Stimulated activated naive CD8-positive, alpha-beta T cell treated with anti-CD3 and anti-CD28 coated beads, Interleukin-15, Interleukin-2, amounts not matched to agents 100 U/mL and 50 U/mL, for 24 hours (primary cell): ENCODE measurements at regions not wholly inside any gene's neighbourhood (a gene's known extent, or its start where the extent isn't known, plus 50 kb on each side); places are given as distances from the start of the nearest gene placed in this dataset.
"Not testable (repeated sequence)": the region's sequence is repeated elsewhere in the genome, so short reads cannot be mapped to it uniquely, and the experiment has no call there.

Experiments
- ATAC-seq: fragments of 150-1000 bp; cut with Tn5 transposase; one replicate; pipeline ENCODE4 v1.10.0; 2021
- DNase-seq: peaks from one replicate; pipeline ENCODE4 v3.0.0; 2021

DNA sequence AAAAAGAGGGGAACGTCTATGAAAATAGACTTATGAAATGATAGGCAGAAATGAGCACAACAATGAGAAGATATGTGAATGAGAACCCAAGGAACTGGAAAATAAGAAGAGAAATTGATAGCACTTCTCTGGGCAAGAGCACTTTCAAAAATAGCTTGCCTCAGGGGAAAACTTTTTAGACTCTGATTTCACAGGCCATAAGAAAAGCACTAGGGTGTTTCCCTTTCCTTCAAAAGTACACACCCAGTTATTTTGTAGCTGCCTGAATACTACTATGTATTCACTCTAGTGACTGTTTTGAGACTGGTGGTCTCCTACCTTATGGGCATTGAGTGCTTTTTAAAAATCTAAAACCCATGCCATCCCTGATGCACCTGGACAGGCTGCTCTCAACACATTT lies 172.3 kb upstream of the SOX6 start:
- no peak for ATAC-seq

DNA sequence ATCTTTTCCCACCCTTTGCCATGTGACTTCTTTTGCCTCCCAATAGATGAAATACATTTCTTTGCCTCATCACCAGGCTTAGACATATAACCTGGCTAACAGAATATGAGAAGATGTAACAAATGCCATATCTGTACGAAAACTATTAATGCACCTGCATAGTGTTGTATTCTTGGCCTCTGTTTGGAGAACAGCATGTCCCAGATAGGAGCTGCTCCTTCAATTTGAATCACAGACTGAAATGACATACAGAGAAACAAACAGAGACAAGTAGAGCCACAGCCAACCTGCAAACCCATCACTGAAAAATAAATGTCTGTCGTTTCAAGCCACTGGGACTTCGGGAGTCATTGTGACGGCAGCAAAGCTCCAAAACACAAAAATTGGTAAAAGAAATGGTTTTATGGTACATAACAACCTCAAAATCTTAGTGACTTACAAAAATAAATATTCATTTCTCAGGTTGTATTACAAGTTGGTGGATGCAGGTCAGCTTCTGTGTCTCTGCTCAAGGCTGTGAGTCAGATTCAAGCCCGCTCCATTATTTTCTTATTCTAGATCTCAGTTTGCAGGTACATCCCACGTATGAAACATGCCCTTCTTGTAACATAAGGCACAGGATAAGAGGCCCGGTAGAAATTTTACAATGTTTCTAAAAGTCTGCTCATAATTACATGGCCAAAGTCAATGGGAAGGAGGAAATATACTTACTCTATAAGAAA lies 171.3 kb upstream of the SOX6 start:
- no peak for DNase-seq
- ATAC-seq, result no peak

More for the DNA sequence above, 172.3 kb upstream of the SOX6 start:
- DNase-seq, result no peak

DNA sequence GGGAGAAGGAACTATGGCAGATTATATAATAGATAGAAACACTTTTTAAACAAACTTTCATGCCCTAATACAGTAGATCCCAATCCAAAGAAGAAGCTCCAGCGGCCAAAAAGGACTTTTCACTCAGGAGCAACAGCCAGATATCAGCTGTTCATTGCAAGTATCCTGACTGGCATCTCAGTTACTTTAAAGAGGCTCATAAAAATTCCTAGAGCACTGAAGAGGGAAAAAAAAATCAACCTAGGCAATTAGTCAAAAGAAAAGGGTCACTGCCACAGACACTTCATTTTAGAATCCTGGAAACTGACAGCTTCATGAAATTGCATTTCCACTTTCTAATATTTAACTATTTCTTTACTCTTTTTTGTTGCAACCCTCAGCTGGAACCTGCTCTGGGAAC lies 170.6 kb upstream of the SOX6 start:
- no peak for DNase-seq
- ATAC-seq, result no peak

DNA sequence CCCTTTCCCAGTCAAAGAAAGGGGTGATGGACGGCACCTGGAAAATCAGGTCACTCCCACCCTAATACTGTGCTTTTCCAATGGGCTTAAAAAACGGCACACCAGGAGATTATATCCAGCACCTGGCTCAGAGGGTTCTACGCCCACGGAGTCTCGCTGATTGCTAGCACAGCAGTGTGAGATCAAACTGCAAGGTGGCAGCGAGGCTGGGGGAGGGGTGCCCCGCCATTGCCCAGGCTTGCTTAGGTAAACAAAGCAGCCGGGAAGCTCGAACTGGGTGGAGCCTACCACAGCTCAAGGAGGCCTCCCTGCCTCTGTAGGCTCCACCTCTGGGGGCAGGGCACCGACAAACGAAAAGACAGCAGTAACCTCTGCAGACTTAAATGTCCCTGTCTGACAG lies 164.4 kb upstream of the SOX6 start:
- DNase-seq, result not testable (repeated sequence)

DNA sequence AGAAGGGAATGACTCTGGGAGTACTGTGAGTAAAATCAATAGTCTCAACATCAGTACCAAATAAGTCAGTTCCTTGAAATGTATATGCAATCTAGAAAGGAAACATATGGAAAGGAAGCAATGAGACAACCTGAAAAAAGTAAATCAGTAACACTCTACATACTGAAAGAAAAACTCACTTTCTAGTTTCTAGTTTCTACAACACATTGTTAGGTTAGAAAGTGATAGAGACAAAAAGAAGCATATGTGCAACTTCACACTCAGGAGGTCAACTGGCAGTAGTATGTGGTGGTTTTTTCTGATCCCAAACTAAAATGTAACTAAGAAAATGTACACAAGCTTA lies 156.5 kb upstream of the SOX6 start:
- DNase-seq (no peak), ATAC-seq (no peak)

More for the DNA sequence above, 164.4 kb upstream of the SOX6 start:
- not testable (repeated sequence) for ATAC-seq

DNA sequence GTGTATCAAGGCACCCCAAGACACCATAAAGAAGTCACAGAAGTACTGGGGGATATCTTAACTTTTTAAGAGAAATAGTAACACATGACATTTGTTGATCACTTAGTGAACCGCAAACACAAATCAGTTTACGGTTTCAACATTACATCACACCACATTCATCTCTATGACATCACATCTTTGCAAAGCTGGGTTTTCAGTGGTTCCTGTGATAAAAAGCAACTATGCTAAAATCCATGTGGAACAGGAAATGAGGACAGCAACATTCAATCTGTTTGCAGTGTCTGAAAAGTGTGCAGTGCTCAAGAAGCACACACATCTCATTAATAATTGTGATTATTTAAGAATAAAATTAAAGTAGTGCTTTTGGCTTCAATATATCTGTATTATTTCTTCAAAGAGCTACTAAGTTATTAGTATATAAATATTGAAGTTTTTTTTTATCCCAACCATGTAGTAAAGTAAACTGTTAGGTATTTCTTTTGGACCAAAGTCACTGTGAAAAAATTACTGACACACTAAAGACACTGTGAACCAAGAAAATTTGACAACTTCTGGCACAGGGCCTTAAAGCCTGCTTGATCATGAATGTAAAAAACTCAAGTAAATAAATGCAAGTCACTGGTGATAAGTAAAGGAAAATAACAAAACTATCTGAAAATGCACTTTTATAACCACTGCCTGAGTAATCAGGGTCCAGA lies 156.0 kb upstream of the SOX6 start:
- no peak for DNase-seq

DNA sequence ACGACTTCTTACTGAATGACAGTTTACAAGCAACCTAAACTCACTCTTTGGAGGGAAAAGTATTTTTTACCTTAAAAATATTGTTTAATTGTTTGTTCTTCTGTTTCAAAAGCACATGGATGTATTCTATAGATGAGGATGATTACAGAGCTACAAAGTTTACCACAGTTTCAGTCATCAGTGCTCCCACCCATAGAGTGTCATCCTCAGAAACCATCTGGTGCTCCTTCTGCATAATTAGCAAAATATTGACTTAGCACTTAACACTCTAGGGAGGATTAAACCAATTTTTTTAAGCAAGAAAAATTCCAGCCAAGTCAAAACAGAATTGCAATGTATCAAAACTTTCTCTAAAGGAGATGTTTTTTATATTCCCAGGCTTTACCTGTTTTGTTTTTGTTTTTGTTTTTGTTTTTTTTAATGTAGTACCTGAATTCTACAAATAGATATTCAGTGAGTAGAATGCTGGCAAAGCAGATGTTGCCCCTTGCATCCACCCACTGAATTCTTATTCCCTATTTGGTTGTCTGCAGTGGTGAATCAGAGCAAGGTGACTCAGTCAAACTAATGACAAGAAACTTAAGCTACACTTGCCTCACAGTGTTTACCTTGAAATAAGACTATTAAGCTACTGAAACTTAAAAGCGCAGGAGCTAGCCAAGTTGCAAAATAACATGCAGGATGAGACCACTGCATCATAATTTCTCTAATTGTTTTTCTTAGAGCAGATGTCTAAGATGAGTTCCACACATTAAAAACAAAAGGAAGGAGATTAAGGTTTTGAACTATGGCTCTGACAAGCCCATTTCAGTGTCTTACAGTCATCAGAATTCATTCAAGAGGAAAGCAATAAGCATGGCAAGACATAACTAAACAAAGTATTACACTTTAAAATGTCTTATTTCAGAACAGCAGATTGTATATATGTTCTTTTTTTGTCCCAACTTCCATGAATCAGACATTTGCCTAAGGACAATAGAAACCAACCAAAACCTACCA lies 155.1 kb upstream of the SOX6 start:
- DNase-seq (no peak), ATAC-seq (no peak)

More for the DNA sequence above, 156.0 kb upstream of the SOX6 start:
- no peak for ATAC-seq

DNA sequence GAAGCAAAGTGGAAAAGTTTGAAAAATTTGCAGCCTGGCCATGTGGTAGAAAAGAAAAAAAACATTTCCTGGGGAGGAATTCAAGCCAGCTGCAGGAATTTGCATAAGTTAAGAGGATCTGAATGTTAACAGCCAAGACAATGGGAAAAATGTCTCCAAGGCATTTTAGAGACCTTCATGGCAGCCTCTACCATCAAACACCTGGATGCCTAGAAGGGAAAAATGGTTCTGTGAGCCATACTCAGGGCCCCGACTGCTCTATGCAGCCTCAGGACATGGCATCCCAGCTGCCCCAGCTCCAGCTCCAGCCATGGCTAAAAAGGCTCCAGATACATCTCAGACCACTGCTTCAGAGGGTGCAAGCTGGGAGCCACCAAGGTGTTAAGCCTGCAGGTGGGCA lies 149.1 kb upstream of the SOX6 start:
- no peak for ATAC-seq
- no peak for DNase-seq

DNA sequence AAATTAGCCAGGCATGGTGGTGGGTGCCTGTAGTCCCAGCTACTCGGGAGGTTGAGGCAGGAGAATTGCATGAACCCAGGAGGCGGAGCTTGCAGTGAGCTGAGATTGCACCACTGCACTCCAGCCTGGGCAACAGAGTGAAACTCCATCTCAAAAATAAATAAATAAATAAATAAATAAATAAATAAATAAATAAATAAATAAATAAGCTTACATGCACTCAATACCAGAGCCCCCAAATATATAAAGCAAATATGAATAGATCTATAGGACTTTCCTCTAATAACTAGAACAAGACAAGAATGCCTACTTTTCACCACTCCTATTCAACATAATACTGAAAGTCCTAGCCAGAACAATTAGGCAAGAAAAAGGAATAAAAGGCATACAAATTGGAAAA lies 147.5 kb upstream of the SOX6 start:
- not testable (repeated sequence) for DNase-seq, ATAC-seq

DNA sequence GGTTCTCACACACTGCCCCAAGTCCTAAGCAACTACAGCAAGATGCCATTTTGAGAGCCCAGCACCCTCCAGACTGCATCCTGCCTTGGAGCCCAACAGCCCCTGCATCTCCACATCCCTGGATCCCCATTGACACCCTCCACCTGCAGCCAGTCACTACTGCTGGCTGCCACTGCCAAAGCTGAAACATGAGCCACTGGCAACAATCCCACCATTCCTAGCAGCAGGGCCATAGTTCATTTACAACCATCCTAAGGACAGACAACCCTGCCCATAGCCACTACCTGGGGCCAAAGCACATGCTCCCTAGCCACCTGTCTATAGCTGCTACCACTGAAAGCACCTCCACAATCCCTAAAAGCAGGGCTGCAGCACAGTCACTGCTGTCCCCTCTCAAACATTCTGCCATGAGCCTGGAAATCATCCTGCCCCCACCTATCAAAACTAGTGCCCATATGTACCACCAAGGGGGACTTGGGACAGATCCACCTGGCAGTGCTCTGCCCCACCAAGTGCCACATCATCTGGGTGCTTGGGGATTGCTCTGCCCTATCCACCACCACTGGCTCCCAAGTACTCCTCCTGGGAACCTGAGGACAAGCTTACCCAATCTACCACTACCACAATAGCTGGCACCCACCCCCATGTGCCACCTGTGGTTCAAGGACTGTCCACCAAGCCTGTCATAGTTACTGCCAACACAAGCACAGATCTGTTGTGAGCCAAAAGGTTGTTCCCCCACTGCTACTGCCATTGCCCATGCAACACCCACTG lies 138.8 kb upstream of the SOX6 start:
- DNase-seq (no peak), ATAC-seq (no peak)

DNA sequence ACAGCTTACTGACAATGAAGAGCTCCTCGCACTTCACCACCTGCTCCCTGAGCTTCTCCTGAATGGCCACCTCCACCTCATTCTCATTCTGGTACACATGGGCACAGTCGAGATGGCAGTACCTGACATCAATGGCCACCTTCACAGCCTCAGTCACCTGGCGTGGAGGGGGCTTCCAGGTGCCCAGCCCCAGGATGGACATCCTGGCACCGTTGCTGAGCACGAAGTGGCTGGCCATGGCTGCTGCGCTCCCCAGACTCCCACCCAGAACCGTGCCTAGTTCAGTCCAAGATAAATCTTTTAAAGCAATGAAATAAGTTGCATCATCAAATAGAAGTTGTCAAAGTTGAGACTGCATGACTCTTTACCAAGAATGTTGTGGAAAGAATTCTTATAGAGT lies 128.1 kb upstream of the SOX6 start:
- no peak for ATAC-seq
- no peak for DNase-seq

DNA sequence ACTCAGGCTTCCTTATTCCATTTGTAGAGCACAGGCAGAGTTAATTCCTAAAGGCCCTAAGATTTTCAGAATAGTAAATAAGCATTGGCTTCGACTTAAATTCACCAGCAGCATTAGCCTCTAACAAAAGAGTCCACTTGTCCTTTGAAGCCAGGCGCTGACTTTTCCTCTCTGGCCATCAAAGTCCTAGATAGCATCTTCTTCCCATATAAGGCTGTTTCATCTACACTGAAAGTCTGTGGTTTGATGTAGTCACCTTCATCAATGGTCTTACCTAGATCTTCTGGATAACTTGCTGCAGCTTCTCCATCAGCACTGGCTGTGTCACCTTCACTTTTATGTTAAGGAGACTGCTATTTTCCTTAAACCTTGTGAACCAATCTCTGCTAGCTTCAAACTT lies 118.3 kb upstream of the SOX6 start:
- ATAC-seq (no peak), DNase-seq (no peak)

DNA sequence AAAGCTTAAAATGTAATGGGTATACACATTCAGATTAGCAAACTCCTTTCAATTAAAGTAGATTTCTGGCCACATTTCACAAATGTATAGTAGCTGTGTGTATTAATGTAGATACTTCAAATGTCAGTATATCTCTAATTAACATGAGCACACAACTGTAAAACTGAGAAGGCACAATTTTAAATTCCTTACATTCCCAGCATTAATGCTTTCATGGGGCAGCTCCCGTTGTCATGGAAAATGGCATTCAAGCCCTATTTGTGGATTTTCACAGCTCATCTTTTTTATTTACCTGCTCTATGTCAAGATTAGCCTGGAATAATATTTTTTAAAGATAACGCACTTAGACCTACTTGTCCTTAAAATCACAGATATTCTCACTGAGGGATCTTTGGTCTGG lies 113.6 kb upstream of the SOX6 start:
- no peak for ATAC-seq
- DNase-seq, result no peak

DNA sequence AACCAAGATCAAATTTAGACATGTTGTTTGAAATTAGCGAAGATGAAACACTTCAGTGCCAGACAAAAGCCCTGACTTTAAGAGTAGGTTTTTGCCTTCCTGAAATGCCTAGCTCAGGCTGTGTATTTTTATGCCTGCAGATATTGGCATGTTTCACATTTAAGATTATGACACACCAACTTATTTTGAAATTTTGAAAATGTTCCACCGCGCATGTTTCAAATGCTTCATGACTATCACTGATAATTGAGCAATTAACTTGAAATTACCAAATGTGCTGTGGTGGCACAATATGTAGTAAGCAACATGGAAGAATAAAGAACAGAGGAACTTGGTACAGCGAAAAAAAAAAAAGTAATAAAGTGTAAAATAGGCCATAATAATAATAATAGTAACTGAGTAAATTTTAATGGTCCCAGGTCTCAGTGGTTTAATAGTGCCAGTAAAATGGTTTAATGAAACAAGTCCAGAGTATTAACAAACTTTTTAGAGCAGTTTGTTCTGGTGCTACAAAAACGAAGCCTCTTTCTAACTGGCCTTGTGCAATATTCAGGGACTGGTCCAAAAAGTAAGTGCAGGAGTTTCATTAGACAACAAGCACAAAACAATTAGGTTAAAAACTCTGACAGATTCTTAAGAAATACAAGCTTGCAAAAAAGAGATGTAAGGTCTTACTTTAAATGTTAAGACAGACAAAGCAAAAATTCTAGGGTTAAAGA lies 112.5 kb upstream of the SOX6 start:
- no peak for ATAC-seq
- no peak for DNase-seq

DNA sequence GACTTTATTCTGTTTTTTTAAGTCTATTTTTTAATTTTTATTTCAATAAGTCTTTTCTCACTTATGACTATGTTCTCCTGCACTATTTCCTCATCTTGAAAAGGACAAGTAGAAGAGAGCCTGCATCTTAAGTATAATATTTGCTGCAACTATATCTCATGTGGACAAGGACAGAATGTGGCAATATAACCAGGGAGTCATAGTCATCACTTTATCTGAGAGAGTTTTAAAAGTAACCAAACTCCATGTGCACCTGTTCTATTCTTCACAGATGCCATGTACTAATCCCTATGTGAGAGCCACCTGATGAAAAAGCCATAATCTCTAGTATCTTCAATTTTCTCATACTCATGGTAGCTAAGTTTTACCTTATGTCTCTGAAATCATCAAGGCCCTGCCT lies 104.2 kb upstream of the SOX6 start:
- DNase-seq (no peak), ATAC-seq (no peak)

DNA sequence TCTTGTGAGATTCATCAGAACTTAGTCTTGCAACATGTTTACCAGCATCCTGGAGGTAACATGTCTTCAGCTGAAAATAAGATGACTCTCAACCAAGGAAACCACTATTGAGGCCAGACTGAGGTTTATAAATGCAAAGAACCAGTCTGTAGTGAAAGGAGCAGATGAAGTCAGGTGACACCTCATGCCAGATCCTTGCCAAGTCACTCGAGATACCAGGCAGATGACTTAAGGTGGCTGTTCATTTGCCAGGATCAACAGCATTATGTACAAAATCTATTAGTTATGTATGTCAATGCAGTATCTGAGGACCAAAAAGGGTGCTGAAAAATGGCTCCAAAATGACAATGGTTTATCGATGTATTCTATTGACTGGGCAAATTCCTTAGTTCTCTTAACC lies 100.0 kb upstream of the SOX6 start:
- no peak for ATAC-seq
- DNase-seq, result no peak

DNA sequence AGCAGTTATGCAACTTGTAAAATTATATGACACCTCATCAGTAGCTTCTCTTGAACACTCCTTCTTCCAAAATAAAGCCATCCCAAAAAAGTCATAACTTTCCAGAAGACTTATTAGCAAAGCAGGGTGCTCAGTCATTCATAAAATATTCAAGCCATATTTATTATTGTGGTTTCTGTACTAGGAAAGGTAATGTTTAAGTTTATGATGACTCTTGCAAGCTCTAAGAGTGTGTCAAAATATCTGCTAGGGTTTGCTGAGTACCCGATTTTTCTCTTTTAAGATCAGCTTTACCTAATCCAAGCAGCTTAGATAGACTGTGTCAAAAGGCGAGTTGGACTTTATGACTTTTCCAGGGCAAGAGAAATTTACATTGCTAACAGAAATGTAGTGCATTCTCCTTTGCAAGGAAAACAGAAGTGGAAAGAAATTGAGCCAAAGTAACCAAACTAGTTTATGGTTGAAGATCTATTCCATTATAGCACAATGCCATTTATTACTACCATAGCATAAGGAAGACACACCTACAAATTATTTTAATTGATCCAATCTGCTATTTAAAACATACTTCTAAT lies 98.0 kb upstream of the SOX6 start:
- ATAC-seq (no peak), DNase-seq (no peak)

DNA sequence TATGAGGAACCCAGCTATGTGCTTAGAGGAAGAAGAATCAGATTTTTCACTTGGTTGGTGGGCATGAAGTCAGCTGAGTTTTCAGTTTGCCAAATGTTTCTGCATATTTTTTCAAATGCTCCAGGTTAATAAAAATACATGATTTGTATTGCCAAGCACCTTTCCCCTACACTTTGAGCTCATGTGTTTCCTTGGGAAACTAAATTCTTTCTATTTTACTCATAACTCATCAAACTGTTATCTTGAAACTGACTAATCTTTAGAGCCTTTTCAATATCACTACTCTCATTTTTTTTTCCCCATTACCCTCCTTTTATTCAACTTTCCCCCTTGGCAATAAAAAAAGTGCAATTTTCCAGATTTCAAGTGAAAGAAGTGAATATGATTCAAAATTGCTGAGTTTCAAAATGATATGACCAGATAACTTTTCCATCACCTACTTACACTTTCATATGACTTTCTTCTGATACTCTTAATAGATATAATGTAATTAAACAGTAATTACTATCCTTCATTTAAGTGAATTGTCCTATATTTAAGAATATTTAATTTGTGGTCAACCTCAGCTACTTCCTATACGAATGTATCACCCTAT lies 91.9 kb upstream of the SOX6 start:
- DNase-seq (no peak), ATAC-seq (no peak)

DNA sequence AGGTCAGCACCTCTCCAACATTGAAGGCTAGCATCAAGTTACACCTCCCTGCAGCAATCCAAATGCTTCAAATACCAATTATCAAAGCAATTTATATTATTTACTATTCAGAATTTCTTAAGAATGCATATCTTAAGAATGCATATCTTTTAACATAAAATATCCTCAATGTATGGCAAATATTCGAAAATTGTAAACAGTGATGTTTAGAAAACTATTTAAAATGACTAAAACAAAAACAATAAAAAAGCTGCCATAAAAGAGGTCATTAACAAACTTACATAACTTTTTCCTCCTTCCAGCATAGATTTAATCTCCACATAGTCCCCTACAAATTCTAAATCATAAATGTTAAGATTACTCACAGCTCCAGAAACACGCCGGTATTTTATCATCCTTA lies 85.1 kb upstream of the SOX6 start:
- ATAC-seq, result no peak

DNA sequence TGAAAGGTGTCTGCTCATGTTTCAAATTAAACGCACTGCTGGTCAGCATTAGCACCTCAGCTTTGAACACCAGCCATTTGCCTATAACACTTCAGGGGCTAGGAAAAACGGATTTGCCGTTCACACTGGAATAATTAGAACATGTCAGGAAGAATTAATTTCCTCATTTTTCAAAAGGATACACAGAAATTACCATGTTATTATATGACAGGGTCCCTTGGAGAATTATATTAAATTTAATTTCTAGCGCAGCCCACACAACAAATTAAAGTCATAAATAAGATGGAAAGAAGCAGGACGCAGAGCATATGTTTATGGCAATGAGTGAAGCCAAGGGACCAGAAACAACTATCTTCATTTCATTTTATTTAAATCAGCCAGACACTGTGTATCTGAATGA lies 83.8 kb upstream of the SOX6 start:
- ATAC-seq (no peak), DNase-seq (no peak)

More for the DNA sequence above, 85.1 kb upstream of the SOX6 start:
- DNase-seq, result no peak

DNA sequence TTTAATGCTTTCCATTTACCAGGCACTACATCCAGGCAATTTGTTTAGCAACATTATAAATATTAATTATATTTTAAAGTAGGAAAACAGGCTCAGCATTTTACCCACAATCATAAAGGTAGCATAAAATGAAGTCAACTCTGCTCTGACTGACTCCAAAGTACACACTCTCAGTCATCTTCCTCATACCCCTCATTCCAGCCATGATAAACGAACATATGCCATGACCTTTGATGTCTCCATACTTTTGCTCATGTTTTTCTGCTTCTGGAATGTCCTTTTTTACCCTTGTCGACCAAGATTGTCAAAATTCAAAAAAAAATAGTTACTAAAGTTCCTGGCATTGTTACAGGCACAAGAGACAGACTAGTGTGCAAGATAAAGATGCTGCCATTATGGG lies 77.7 kb upstream of the SOX6 start:
- DNase-seq (no peak), ATAC-seq (no peak)
